Heart left ventricle (tissue), 16 donors: ENCODE measurements at regions not wholly inside any gene's neighbourhood (a gene's known extent, or its start where the extent isn't known, plus 50 kb on each side); places are given as distances from the start of the nearest gene placed in this dataset.

Source experiments
- ATAC-seq, 4 donors: fragments of 200-7000 bp; cut with Tn5 transposase; one replicate each; pipeline ENCODE4 v1.9.1; 2020 to 2022; ENCODE audit warnings: moderate library complexity in 4 of 4, mild to moderate bottlenecking in 3 of 4, moderate number of reproducible peaks in 1 of 4
- DNase-seq, 5 donors: peaks; one replicate each; pipeline ENCODE4 v3.0.0-alpha.2; 2020
- H3K27ac ChIP-seq, 12 donors: fragments of 200-600 bp; sonication (generic) in 4 of 12; one replicate each; pipeline versions ENCODE4 v1.5.0 to v1.8.0; 2016 to 2022; ENCODE audit warnings: mild to moderate bottlenecking in 2 of 12
- H3K27me3 ChIP-seq, 9 donors: fragments of 200-600 bp; sonication (generic) in 2 of 9; one replicate each; pipeline versions ENCODE4 v1.5.1 to v1.8.0; 2016 to 2022; ENCODE audit warnings: mild to moderate bottlenecking in 3 of 9
- H3K36me3 ChIP-seq, 9 donors: fragments of 200-600 bp; sonication (generic) in 2 of 9; one replicate each; pipeline versions ENCODE4 v1.5.0 to v1.8.0; 2018 to 2022; ENCODE audit warnings: mild to moderate bottlenecking in 2 of 9
- H3K4me1 ChIP-seq, 12 donors: fragments of 200-600 bp; sonication (generic) in 4 of 12; one replicate each; pipeline versions ENCODE4 v1.5.0 to v1.8.0; 2016 to 2022; ENCODE audit warnings: mild to moderate bottlenecking in 3 of 12
- H3K4me3 ChIP-seq, 12 donors: fragments of 200-600 bp; sonication (generic) in 4 of 12; one replicate each; pipeline versions ENCODE4 v1.5.0 to v1.8.0; 2017 to 2022; ENCODE audit warnings: mild to moderate bottlenecking in 9 of 12, moderate library complexity in 4 of 12
- H3K9me3 ChIP-seq, 12 donors: fragments of 200-600 bp; sonication (generic) in 4 of 12; one replicate each; pipeline versions ENCODE4 v1.5.0 to v1.8.0; 2016 to 2022; ENCODE audit warnings: mild to moderate bottlenecking in 1 of 12
- POLR2A ChIP-seq, 2 donors: fragments of 450-650 bp; IDR thresholded peaks; one replicate each; pipeline ENCODE4 v1.6.1; 2017; ENCODE audit warnings: antibody characterized with exemption in 2 of 2, mild to moderate bottlenecking in 2 of 2, moderate library complexity in 2 of 2
- WGBS, 4 donors: extraction: QIAGEN DNeasy Blood & Tissue Kit in 2 of 4; methylation state at CpG; one replicate each; pipeline versions ENCODE4 v1.1.5 to v1.1.7; 2013 to 2018; 5-methylcytosine and 5-hydroxymethylcytosine counted together
- intact Hi-C, 10 donors: fragments of 100-400 bp; cut with DNase I; formaldehyde crosslinking; loops; one replicate each; pipeline versions ENCODE4 v1.11.1 to v1.14.2; 2022
- TF ChIP-seq, protein P1 (sequence below), 12 donors: fragments of 200-600 bp; sonication (generic) in 4 of 12; IDR thresholded peaks; one replicate each; pipeline versions ENCODE4 v1.5.0 to v1.8.0; 2018 to 2022; ENCODE audit warnings: antibody characterized with exemption in 12 of 12, mild to moderate bottlenecking in 5 of 12
- donor health status: ischemic (EF 13 %, LVEDD 7.1; RV severe dilation, severe dysfunction).
- donor health status: healthy with polysubstance abuse.
- donor health status: DM: no; HTN: yes; CAD: no.
- donor health status: DM: no; HTN: no; CAD: no.
- donor health status: ischemic (EF 25% LVEDD 6.9; RV normal size, moderate dysfunction).
- donor health status: ischemic (EF 25% LVEDD 5.7; RV mildly dilated, moderate dysfunction).
- donor health status: healthy.
- donor health status: DM: yes; HTN: yes; CAD: no.
- donor health status: ischemic (EF 35%, LVEDD 5.7; RV mildly dilated, moderate dysfunction).
- donor health status: nonischemic (EF 11% LVEDD 7.7; RV severe dilation, severe dysfunction).
- donor health status: DM: yes; HTN: yes; CAD: no.
- donor health status: PGD.
- donor health status: ischemic (EF 29% LVEDD 5.4; RV normal size, mild dysfunction).
- donor health status: nonischemic (EF 23%, LVEDD 6.1; RV moderate dilation, normal function).

DNA sequence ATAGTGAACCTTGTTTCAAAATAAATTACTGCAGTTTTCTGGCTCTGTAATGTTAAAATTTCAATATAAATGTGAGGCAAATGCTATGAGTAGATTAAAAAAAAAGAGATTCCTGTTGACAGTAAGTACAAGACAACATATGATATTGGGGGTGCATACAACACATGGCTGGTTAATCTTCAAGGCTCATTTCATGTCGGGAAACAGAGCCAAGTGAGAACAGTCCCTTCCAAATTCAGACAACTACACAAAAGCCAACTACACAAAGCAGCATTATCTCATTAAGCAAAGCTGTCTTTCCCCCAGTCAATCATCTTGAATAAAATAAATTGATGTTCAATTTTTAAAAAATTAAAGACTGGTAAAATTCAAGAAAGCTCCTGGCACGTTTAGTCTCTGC lies 549.2 kb downstream of the CCDC85A start:
- H3K36me3 ChIP-seq = no peaks in the 10 kb centered on the region
- ATAC-seq = no peak
- WGBS, 4 donors = 80 to 83% (median 82%) methylated on average over 2 of the region's 2 CpGs
- H3K4me3 ChIP-seq = no peak overlapping the region
- H3K4me1 ChIP-seq = no peaks in the 10 kb centered on the region
- no peaks in the 10 kb centered on the region for H3K27me3 ChIP-seq
- no peak for TF ChIP-seq POLR2A (IDR thresholded peaks at IDR 0.05)
- TF ChIP-seq, protein P1, sequence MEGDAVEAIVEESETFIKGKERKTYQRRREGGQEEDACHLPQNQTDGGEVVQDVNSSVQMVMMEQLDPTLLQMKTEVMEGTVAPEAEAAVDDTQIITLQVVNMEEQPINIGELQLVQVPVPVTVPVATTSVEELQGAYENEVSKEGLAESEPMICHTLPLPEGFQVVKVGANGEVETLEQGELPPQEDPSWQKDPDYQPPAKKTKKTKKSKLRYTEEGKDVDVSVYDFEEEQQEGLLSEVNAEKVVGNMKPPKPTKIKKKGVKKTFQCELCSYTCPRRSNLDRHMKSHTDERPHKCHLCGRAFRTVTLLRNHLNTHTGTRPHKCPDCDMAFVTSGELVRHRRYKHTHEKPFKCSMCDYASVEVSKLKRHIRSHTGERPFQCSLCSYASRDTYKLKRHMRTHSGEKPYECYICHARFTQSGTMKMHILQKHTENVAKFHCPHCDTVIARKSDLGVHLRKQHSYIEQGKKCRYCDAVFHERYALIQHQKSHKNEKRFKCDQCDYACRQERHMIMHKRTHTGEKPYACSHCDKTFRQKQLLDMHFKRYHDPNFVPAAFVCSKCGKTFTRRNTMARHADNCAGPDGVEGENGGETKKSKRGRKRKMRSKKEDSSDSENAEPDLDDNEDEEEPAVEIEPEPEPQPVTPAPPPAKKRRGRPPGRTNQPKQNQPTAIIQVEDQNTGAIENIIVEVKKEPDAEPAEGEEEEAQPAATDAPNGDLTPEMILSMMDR (IDR thresholded peaks at IDR 0.05) = no peak
- intact Hi-C loops = no loop called here
- no peak overlapping the region for H3K27ac ChIP-seq
- DNase-seq = no peak
- H3K9me3 ChIP-seq = peaks cover 0 to 20% (median 7%) of the 10 kb centered on the region in 12 donors

DNA sequence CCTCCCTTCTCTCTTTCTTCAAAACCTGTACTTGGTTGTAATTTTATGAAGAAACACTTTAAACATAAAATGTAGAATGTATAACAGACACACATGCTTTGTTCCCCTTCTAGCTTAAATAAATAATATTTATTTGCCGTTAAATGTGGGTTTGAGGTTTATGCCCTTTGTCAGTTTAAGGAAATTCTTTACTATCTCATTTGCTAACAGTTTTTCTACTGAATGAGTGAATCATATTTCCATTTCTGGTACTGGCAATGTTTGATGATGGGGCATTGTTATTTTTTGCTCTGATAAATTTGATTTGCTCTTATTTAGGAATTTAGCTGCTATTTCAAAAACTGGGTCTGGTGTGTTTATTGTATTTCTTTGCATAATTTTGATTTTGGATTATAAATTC lies 555.6 kb downstream of the CCDC85A start:
- Histone ChIP-seq H3K4me3 (no peak overlapping the region), H3K9me3 (peaks cover 0 to 15% (median 6%) of the 10 kb centered on the region in 12 donors), H3K4me1 (no peaks in the 10 kb centered on the region), H3K36me3 (no peaks in the 10 kb centered on the region), H3K27ac (no peak overlapping the region), H3K27me3 (no peaks in the 10 kb centered on the region)
- no peak for ATAC-seq
- intact Hi-C loops = loop anchor here in 1 of 10 donors (5.0 kb wide), 1 partner anchor 337 kb away; no protein-coding TSS in a partner anchor
- 89 to 95% (median 94%) methylated on average over 1 of the region's 1 CpG for WGBS, 4 donors
- no peak for DNase-seq
- TF ChIP-seq, protein P1 (IDR thresholded peaks at IDR 0.05) = no peak
- TF ChIP-seq POLR2A (IDR thresholded peaks at IDR 0.05) = no peak

DNA sequence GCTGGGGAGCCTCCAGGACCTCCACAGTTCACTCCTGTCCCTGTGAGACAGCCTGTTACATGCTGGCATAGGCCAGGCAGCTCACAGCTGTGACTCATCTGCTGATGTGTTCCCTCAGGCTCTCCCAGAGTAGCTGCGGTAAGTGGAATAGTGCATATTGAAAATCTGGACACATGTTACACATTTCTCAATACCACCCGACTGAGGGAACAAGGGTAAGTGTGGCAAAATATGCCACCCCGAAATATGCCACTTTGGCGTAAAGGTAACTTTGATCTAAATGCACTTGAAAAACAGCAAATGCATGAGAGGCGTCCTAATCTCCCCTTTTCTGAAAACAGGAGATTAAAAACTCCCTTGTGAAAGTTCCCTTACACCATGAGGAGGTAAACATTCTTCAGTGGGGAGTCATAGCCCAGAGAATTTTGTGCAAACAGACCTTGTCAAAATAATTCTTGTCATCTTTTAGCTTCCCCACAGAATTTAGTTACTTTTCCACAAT lies 557.9 kb downstream of the CCDC85A start:
- ATAC-seq = peak; percentile 67 to 97 (median 89)
- intact Hi-C loops = loop anchor here in 5 of 10 donors (10.0 kb wide), 5 partner anchors 57 to 447 kb away; no protein-coding TSS in a partner anchor
- peak in 3 of 5 donors; percentile 40 to 58 (median 50) for DNase-seq
- Histone ChIP-seq H3K4me1 (no peaks in the 10 kb centered on the region), H3K36me3 (no peaks in the 10 kb centered on the region), H3K9me3 (no peaks in the 10 kb centered on the region), H3K27ac (no peak overlapping the region), H3K27me3 (no peaks in the 10 kb centered on the region), H3K4me3 (no peak overlapping the region)
- TF ChIP-seq, protein P1 (IDR thresholded peaks at IDR 0.05) = no peak
- TF ChIP-seq POLR2A (IDR thresholded peaks at IDR 0.05) = no peak
- WGBS, 4 donors = 70 to 77% (median 76%) methylated on average over 5 of the region's 5 CpGs

DNA sequence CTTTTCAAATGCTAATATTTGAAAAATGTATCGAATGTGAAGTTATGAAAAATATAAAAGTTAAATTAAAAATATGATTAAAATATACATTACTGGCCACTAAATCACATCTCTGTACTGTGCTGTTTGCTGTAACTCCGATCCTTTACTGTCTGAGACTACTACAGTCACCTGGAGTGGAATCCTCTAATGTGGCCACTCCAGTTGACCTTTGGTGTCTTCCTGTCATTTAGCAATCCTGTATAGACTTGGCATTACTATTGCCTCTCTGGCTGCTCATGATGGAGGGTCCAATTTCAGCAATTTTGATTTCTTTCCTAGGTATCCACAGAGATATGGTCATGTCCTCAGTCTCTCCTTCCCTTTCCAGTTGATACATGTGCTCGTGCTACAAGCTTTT lies 560.0 kb downstream of the CCDC85A start:
- H3K4me1 ChIP-seq = no peaks in the 10 kb centered on the region
- DNase-seq = no peak
- intact Hi-C loops = loop anchor here in 5 of 10 donors (10.0 kb wide), 5 partner anchors 59 to 449 kb away; no protein-coding TSS in a partner anchor
- 91 to 97% (median 94%) methylated on average over 3 of the region's 3 CpGs for WGBS, 4 donors
- H3K27ac ChIP-seq = no peak overlapping the region
- TF ChIP-seq, protein P1 (IDR thresholded peaks at IDR 0.05) = no peak
- no peak for TF ChIP-seq POLR2A (IDR thresholded peaks at IDR 0.05)
- ATAC-seq = no peak
- no peak overlapping the region for H3K4me3 ChIP-seq
- H3K36me3 ChIP-seq = no peaks in the 10 kb centered on the region
- no peaks in the 10 kb centered on the region for H3K27me3 ChIP-seq
- no peaks in the 10 kb centered on the region for H3K9me3 ChIP-seq
